ENCODE measurements at regions not wholly inside any gene's neighbourhood (a gene's known extent, or its start where the extent isn't known, plus 50 kb on each side); places are given as distances from the start of the nearest gene placed in this dataset.

GRCh38 chr13:40132249-40132648 lies 476.8 kb downstream of the COG6 start:
- no peak for TF ChIP-seq CTCF (IDR thresholded peaks at IDR 0.05)
- TF ChIP-seq POLR2AphosphoS5 (IDR thresholded peaks at IDR 0.05) = no peak

All from breast epithelium (tissue), 3 donors.